ENCODE measurements at regions not wholly inside any gene's neighbourhood (a gene's known extent, or its start where the extent isn't known, plus 50 kb on each side); places are given as distances from the start of the nearest gene placed in this dataset.
A peak's percentile ranks its signal among the peaks of the same experiment; 100 is the strongest.
"Not testable (repeated sequence)": the region's sequence is repeated elsewhere in the genome, so short reads cannot be mapped to it uniquely, and the experiment has no call there.

DNA sequence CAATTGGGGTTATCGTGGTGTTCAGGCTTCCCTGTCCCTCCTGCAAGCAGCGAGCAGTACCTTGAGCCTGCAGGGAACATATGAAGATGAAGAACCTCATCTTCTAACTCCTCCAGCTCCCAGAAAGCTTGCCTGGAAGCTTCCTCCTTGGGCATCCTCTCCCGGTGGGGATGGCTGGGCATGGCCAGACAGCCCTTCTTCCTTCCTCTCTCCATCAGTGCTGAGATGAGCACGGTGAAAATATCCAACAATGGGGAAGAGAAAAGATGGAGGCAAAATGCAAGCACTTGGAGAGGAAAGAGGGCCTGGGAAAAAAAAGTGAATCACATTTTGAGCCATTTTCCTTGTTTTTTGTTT, 107.7 kb upstream of the FOXA2 start:
- no peaks in the 10 kb centered on the region for H3K36me3 ChIP-seq (ENCODE audit: control insufficient read depth, insufficient read depth, low read length)
- H2AFZ ChIP-seq (ENCODE audit: low read length) = peak overlapping the region; percentile 67
- no peaks in the 10 kb centered on the region for H3K4me1 ChIP-seq (ENCODE audit: control insufficient read depth, extremely low read depth, insufficient read depth, low read length)
- H3K4me3 ChIP-seq (replicated peaks in 1 of 4; ENCODE audit: control extremely low read depth in 1 of 4, insufficient read depth in 1 of 4, low read depth in 3 of 4, low read length in 4 of 4) = no peak overlapping the region
- no peaks in the 10 kb centered on the region for H3K79me2 ChIP-seq (ENCODE audit: control insufficient read depth, insufficient read depth, low read length)
- no peak overlapping the region for H3K9ac ChIP-seq (ENCODE audit: insufficient read depth, low read length)
- H3K9me3 ChIP-seq (ENCODE audit: control insufficient read depth, insufficient read depth, low read depth, low read length) = no peaks in the 10 kb centered on the region
- TF ChIP-seq EZH2 (IDR thresholded peaks at IDR 0.05; ENCODE audit: low read length, missing control alignments) = no peak
- TF ChIP-seq, protein P1, sequence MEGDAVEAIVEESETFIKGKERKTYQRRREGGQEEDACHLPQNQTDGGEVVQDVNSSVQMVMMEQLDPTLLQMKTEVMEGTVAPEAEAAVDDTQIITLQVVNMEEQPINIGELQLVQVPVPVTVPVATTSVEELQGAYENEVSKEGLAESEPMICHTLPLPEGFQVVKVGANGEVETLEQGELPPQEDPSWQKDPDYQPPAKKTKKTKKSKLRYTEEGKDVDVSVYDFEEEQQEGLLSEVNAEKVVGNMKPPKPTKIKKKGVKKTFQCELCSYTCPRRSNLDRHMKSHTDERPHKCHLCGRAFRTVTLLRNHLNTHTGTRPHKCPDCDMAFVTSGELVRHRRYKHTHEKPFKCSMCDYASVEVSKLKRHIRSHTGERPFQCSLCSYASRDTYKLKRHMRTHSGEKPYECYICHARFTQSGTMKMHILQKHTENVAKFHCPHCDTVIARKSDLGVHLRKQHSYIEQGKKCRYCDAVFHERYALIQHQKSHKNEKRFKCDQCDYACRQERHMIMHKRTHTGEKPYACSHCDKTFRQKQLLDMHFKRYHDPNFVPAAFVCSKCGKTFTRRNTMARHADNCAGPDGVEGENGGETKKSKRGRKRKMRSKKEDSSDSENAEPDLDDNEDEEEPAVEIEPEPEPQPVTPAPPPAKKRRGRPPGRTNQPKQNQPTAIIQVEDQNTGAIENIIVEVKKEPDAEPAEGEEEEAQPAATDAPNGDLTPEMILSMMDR (conservative IDR thresholded peaks at IDR 0.05 in 1 of 2, IDR thresholded peaks at IDR 0.05 in 1 of 2; ENCODE audit: low read depth in 1 of 2, low read length in 2 of 2) = no peak
- no peak for DNase-seq (ENCODE audit: low read depth in 2 of 2)
- no peaks in the 10 kb centered on the region for H3K27me3 ChIP-seq (ENCODE audit: control insufficient read depth, insufficient read depth, low read length)
- no peak overlapping the region for H3K4me2 ChIP-seq (ENCODE audit: extremely low read depth, insufficient read depth, low read length)
- no peak overlapping the region for H3K27ac ChIP-seq (ENCODE audit: insufficient read depth, low read length)
- no peaks in the 10 kb centered on the region for H4K20me1 ChIP-seq (ENCODE audit: control insufficient read depth, extremely low read depth, insufficient read depth, low read length)

GRCh38 chr20:22692620-22693019, 108.2 kb upstream of the FOXA2 start:
- not testable (repeated sequence) for H4K20me1 ChIP-seq (ENCODE audit: control insufficient read depth, extremely low read depth, insufficient read depth, low read length); H3K4me1 ChIP-seq (ENCODE audit: control insufficient read depth, extremely low read depth, insufficient read depth, low read length); H3K27ac ChIP-seq (ENCODE audit: insufficient read depth, low read length); DNase-seq (ENCODE audit: low read depth in 2 of 2); H3K4me2 ChIP-seq (ENCODE audit: extremely low read depth, insufficient read depth, low read length); H3K27me3 ChIP-seq (ENCODE audit: control insufficient read depth, insufficient read depth, low read length); H3K4me3 ChIP-seq (replicated peaks in 1 of 4; ENCODE audit: control extremely low read depth in 1 of 4, insufficient read depth in 1 of 4, low read depth in 3 of 4, low read length in 4 of 4); H3K9me3 ChIP-seq (ENCODE audit: control insufficient read depth, insufficient read depth, low read depth, low read length); H3K9ac ChIP-seq (ENCODE audit: insufficient read depth, low read length); H2AFZ ChIP-seq (ENCODE audit: low read length); H3K79me2 ChIP-seq (ENCODE audit: control insufficient read depth, insufficient read depth, low read length); H3K36me3 ChIP-seq (ENCODE audit: control insufficient read depth, insufficient read depth, low read length)

DNA sequence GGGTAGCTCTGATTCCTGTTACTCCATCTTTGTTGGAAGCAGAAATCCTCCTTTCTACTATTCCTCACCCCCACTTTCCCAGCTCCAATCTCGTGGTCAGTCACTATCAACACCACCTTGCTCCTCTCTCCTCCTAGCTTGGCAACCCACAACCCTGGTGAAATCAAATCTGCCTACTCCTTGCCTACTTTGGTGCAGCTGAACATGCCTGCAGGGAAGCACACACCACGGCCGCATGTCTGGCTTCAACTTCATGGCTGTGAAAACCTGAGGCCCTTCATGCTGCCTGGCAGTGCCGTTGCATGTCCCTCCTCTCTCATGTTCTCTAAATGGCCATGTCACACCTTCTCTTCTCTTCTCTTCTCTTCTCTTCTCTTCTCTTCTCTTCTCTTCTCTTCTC, 112.4 kb upstream of the FOXA2 start:
- Histone ChIP-seq H3K36me3 (ENCODE audit: control insufficient read depth, insufficient read depth, low read length) (no peaks in the 10 kb centered on the region), H3K4me1 (ENCODE audit: control insufficient read depth, extremely low read depth, insufficient read depth, low read length) (no peaks in the 10 kb centered on the region), H4K20me1 (ENCODE audit: control insufficient read depth, extremely low read depth, insufficient read depth, low read length) (no peaks in the 10 kb centered on the region), H3K9me3 (ENCODE audit: control insufficient read depth, insufficient read depth, low read depth, low read length) (no peaks in the 10 kb centered on the region), H3K4me3 (replicated peaks in 1 of 4; ENCODE audit: control extremely low read depth in 1 of 4, insufficient read depth in 1 of 4, low read depth in 3 of 4, low read length in 4 of 4) (no peak overlapping the region), H2AFZ (ENCODE audit: low read length) (no peak overlapping the region), H3K9ac (ENCODE audit: insufficient read depth, low read length) (no peak overlapping the region), H3K79me2 (ENCODE audit: control insufficient read depth, insufficient read depth, low read length) (no peaks in the 10 kb centered on the region), H3K4me2 (ENCODE audit: extremely low read depth, insufficient read depth, low read length) (no peak overlapping the region), H3K27ac (ENCODE audit: insufficient read depth, low read length) (no peak overlapping the region), H3K27me3 (ENCODE audit: control insufficient read depth, insufficient read depth, low read length) (no peaks in the 10 kb centered on the region)
- no peak for DNase-seq (ENCODE audit: low read depth in 2 of 2)
- no peak for TF ChIP-seq EZH2 (IDR thresholded peaks at IDR 0.05; ENCODE audit: low read length, missing control alignments)
- TF ChIP-seq, protein P1 (conservative IDR thresholded peaks at IDR 0.05 in 1 of 2, IDR thresholded peaks at IDR 0.05 in 1 of 2; ENCODE audit: low read depth in 1 of 2, low read length in 2 of 2) = no peak
